Fibroblast of lung (primary cell): ENCODE measurements at regions not wholly inside any gene's neighbourhood (a gene's known extent, or its start where the extent isn't known, plus 50 kb on each side); places are given as distances from the start of the nearest gene placed in this dataset.

ENCODE experiments used
- EZH2 ChIP-seq: IDR thresholded peaks from 2 replicates; pipeline ENCODE4 v1.5.1; 2012; ENCODE audit warnings: low read length, control low read depth, mild to moderate bottlenecking; ENCODE audit errors: missing control alignments
- TF ChIP-seq, protein P1 (sequence below), 2 donors: IDR thresholded peaks in 1 of 2; conservative IDR thresholded peaks in 1 of 2; 1 replicate in 1 of 2; 2 replicates in 1 of 2; pipeline ENCODE4 v1.5.1; 2011 to 2012; ENCODE audit warnings: low read length in 2 of 2, control low read depth in 1 of 2, inconsistent platforms in 1 of 2, low read depth in 1 of 2, mild to moderate bottlenecking in 1 of 2

- TF ChIP-seq, protein P1, sequence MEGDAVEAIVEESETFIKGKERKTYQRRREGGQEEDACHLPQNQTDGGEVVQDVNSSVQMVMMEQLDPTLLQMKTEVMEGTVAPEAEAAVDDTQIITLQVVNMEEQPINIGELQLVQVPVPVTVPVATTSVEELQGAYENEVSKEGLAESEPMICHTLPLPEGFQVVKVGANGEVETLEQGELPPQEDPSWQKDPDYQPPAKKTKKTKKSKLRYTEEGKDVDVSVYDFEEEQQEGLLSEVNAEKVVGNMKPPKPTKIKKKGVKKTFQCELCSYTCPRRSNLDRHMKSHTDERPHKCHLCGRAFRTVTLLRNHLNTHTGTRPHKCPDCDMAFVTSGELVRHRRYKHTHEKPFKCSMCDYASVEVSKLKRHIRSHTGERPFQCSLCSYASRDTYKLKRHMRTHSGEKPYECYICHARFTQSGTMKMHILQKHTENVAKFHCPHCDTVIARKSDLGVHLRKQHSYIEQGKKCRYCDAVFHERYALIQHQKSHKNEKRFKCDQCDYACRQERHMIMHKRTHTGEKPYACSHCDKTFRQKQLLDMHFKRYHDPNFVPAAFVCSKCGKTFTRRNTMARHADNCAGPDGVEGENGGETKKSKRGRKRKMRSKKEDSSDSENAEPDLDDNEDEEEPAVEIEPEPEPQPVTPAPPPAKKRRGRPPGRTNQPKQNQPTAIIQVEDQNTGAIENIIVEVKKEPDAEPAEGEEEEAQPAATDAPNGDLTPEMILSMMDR (conservative IDR thresholded peaks at IDR 0.05 in 1 of 2, IDR thresholded peaks at IDR 0.05 in 1 of 2; ENCODE audit: low read depth in 1 of 2, low read length in 2 of 2) = no peak
- TF ChIP-seq EZH2 = no peak
These were observed 121.5 kb upstream of the MCHR2 start for GRCh38 chr6:100115407-100116101.
